ENCODE measurements at regions not wholly inside any gene's neighbourhood (a gene's known extent, or its start where the extent isn't known, plus 50 kb on each side); places are given as distances from the start of the nearest gene placed in this dataset.

GRCh38 chr4:178427663-178428062 is 985.4 kb upstream of the AGA start:
- Mint-ChIP-seq H3K36me3 (ENCODE audit: low read depth, unreplicated experiment) (no peaks in the 10 kb centered on the region), H3K4me1 (ENCODE audit: unreplicated experiment) (no peaks in the 10 kb centered on the region), H3K27ac (ENCODE audit: unreplicated experiment) (no peak overlapping the region), H3K27me3 (ENCODE audit: unreplicated experiment) (peaks cover 2% of the 10 kb centered on the region), H3K9me3 (ENCODE audit: unreplicated experiment) (no peaks in the 10 kb centered on the region), H3K4me3 (ENCODE audit: unreplicated experiment) (no peak overlapping the region)
- TF ChIP-seq CTCF (IDR thresholded peaks at IDR 0.05; ENCODE audit: unreplicated experiment), result no peak
- DNase-seq (ENCODE audit: low spot score), result no peak

DNA sequence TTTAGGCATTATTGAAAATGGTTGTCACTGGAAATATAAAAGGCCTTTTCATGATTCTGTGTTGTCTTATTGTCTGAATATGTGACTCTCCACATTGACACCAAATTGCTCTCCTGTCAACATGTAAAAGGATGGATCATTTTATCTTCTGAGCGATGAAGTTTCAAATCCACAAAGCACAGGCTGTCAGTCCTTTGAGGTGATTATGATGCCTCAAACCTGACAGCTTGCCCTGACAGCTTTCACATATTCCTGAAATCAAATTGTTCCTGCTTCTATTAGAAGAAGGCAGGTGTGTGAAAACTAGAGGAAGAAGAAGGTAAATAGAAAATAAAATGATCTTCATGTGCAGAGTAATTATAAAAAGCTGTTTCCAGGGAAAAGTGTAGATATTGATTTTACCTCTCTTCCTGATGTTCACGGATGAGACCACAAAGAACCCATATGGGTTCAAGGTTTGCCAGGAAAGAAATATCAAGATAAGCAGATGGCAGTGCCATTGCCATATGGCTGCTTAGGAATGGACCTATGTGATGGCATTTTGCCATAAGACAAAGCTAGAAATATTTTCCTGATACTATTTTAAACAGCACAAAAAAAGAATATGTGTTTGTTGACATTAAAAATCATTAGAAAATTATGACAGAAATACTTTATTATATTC is 1006.3 kb upstream of the AGA start:
- no peak overlapping the region for H3K4me3 Mint-ChIP-seq (ENCODE audit: unreplicated experiment)
- no peak for DNase-seq (ENCODE audit: low spot score)

GRCh38 chr4:178450614-178451013 is 1008.4 kb upstream of the AGA start:
- no peak for DNase-seq (ENCODE audit: low spot score)
- H3K4me1 Mint-ChIP-seq (ENCODE audit: unreplicated experiment), result no peaks in the 10 kb centered on the region
- no peaks in the 10 kb centered on the region for H3K9me3 Mint-ChIP-seq (ENCODE audit: unreplicated experiment)
- H3K36me3 Mint-ChIP-seq (ENCODE audit: low read depth, unreplicated experiment), result no peaks in the 10 kb centered on the region
- TF ChIP-seq CTCF (IDR thresholded peaks at IDR 0.05; ENCODE audit: unreplicated experiment), result no peak
- no peak overlapping the region for H3K4me3 Mint-ChIP-seq (ENCODE audit: unreplicated experiment)
- peaks cover 3% of the 10 kb centered on the region for H3K27me3 Mint-ChIP-seq (ENCODE audit: unreplicated experiment)
- H3K27ac Mint-ChIP-seq (ENCODE audit: unreplicated experiment), result no peak overlapping the region

More for the DNA sequence above, 1006.3 kb upstream of the AGA start:
- H3K9me3 Mint-ChIP-seq (ENCODE audit: unreplicated experiment), result no peaks in the 10 kb centered on the region
- H3K4me1 Mint-ChIP-seq (ENCODE audit: unreplicated experiment), result no peaks in the 10 kb centered on the region
- TF ChIP-seq CTCF (IDR thresholded peaks at IDR 0.05; ENCODE audit: unreplicated experiment), result no peak
- H3K27ac Mint-ChIP-seq (ENCODE audit: unreplicated experiment), result no peak overlapping the region
- no peaks in the 10 kb centered on the region for H3K27me3 Mint-ChIP-seq (ENCODE audit: unreplicated experiment)
- no peaks in the 10 kb centered on the region for H3K36me3 Mint-ChIP-seq (ENCODE audit: low read depth, unreplicated experiment)

DNA sequence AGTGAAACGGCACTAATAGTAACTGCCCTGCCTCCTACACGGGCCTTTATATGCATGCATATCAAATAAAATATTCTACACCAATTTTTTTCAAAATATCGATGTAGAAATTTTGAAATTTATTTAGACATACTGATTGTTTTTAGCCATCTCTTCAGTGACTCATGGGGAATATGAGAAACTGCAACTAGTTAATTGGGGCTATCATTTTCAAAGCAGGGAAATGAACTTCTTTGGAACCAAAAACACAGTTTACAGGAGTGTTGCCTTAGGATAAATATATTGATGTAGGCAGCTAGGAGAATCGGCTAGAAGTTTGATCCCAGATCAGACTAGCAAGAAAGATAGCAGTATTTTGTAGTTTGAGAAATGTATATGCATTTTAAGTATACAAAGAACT is 1010.8 kb upstream of the AGA start:
- TF ChIP-seq CTCF (IDR thresholded peaks at IDR 0.05; ENCODE audit: unreplicated experiment), result no peak
- H3K4me1 Mint-ChIP-seq (ENCODE audit: unreplicated experiment), result no peaks in the 10 kb centered on the region
- H3K36me3 Mint-ChIP-seq (ENCODE audit: low read depth, unreplicated experiment), result no peaks in the 10 kb centered on the region
- H3K9me3 Mint-ChIP-seq (ENCODE audit: unreplicated experiment), result no peaks in the 10 kb centered on the region
- DNase-seq (ENCODE audit: low spot score), result no peak
- no peak overlapping the region for H3K27ac Mint-ChIP-seq (ENCODE audit: unreplicated experiment)
- H3K27me3 Mint-ChIP-seq (ENCODE audit: unreplicated experiment), result peaks cover 3% of the 10 kb centered on the region
- no peak overlapping the region for H3K4me3 Mint-ChIP-seq (ENCODE audit: unreplicated experiment)

DNA sequence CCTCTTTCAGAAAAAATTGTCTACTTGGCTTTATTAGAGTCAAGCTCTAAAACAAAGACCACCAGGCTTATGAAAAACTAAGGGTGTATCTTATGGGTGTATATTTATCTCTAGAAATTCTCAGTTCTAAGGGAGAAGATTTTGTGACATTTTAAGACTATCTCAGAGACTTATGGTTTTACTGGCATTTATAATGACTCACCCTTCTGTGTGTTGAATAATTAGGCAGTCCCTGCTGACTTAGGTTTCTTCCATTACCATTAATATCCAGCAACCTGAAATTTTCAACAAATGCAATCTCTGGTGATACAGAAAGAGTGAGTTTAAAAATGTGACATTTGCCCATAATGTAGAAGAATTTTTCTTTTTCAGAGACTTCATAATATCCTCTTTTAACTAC is 1015.0 kb upstream of the AGA start:
- no peaks in the 10 kb centered on the region for H3K9me3 Mint-ChIP-seq (ENCODE audit: unreplicated experiment)
- H3K4me3 Mint-ChIP-seq (ENCODE audit: unreplicated experiment), result no peak overlapping the region
- DNase-seq (ENCODE audit: low spot score), result no peak
- peaks cover 3% of the 10 kb centered on the region for H3K27me3 Mint-ChIP-seq (ENCODE audit: unreplicated experiment)
- H3K4me1 Mint-ChIP-seq (ENCODE audit: unreplicated experiment), result no peaks in the 10 kb centered on the region
- no peak for TF ChIP-seq CTCF (IDR thresholded peaks at IDR 0.05; ENCODE audit: unreplicated experiment)
- H3K27ac Mint-ChIP-seq (ENCODE audit: unreplicated experiment), result no peak overlapping the region
- H3K36me3 Mint-ChIP-seq (ENCODE audit: low read depth, unreplicated experiment), result no peaks in the 10 kb centered on the region

Data from endothelial cell (in vitro differentiated cells).